Astrocyte (in vitro differentiated cells and primary cell): ENCODE measurements at regions not wholly inside any gene's neighbourhood (a gene's known extent, or its start where the extent isn't known, plus 50 kb on each side); places are given as distances from the start of the nearest gene placed in this dataset.

Experiments
- DNase-seq: peaks from one replicate; pipeline ENCODE4 v3.0.0-alpha.2; 2010; ENCODE audit warnings: low read depth
- FAIRE-seq: peaks from 2 replicates; lab custom pipeline; 2011; peaks lifted over from hg19 to GRCh38; lab: Jason Lieb, UNC
- H2AFZ ChIP-seq: 2 replicates; pipeline ENCODE4 v1.6.0; 2012; ENCODE audit warnings: low read depth, low read length, inconsistent platforms
- H3K27ac ChIP-seq: 2 replicates; pipeline ENCODE4 v1.5.1; 2011; ENCODE audit warnings: low read depth, low read length, inconsistent platforms
- H3K27me3 ChIP-seq: 2 replicates; pipeline ENCODE4 v1.6.0; 2011; ENCODE audit warnings: low read length, inconsistent platforms; ENCODE audit not compliant: insufficient read depth
- H3K36me3 ChIP-seq: 2 replicates; pipeline ENCODE4 v1.5.1; 2011; ENCODE audit warnings: low read length, inconsistent platforms; ENCODE audit not compliant: insufficient read depth
- H3K4me1 ChIP-seq: 2 replicates; pipeline ENCODE4 v1.5.1; 2011; ENCODE audit warnings: low read length, inconsistent platforms; ENCODE audit not compliant: insufficient read depth
- H3K4me2 ChIP-seq: 2 replicates; pipeline ENCODE4 v1.6.0; 2012; ENCODE audit warnings: low read length, inconsistent platforms
- H3K4me3 ChIP-seq: 2 replicates; pipeline ENCODE4 v1.5.1; 2011; ENCODE audit warnings: low read depth, mild to moderate bottlenecking, low read length, inconsistent platforms; ENCODE audit not compliant: insufficient read depth
- H3K79me2 ChIP-seq: 2 replicates; pipeline ENCODE4 v1.6.0; 2012; ENCODE audit warnings: mild to moderate bottlenecking, low read length, inconsistent platforms; ENCODE audit not compliant: insufficient read depth
- H3K9ac ChIP-seq: 2 replicates; pipeline ENCODE4 v1.6.0; 2012; ENCODE audit warnings: mild to moderate bottlenecking, low read length, inconsistent platforms
- H3K9me3 ChIP-seq: 2 replicates; pipeline ENCODE4 v1.5.1; 2012; ENCODE audit warnings: low read depth, mild to moderate bottlenecking, low read length, inconsistent platforms; ENCODE audit not compliant: insufficient read depth
- H4K20me1 ChIP-seq: 2 replicates; pipeline ENCODE4 v1.6.0; 2012; ENCODE audit warnings: low read length, inconsistent platforms; ENCODE audit not compliant: insufficient read depth
- H3K27ac Mint-ChIP-seq: one replicate; pipeline ENCODE4 v1.8.0; 2021; ENCODE audit warnings: mild to moderate bottlenecking, mixed read lengths; ENCODE audit not compliant: unreplicated experiment
- H3K27me3 Mint-ChIP-seq: one replicate; pipeline ENCODE4 v1.8.0; 2021; ENCODE audit warnings: low read depth, mixed read lengths; ENCODE audit not compliant: unreplicated experiment
- H3K36me3 Mint-ChIP-seq: one replicate; pipeline ENCODE4 v1.8.0; 2021; ENCODE audit warnings: low read depth, mixed read lengths; ENCODE audit not compliant: unreplicated experiment
- H3K4me1 Mint-ChIP-seq: one replicate; pipeline ENCODE4 v1.8.0; 2021; ENCODE audit warnings: low read depth, mixed read lengths; ENCODE audit not compliant: unreplicated experiment
- H3K4me3 Mint-ChIP-seq: one replicate; pipeline ENCODE4 v1.8.0; 2021; ENCODE audit warnings: mild to moderate bottlenecking, moderate library complexity, mixed read lengths; ENCODE audit not compliant: unreplicated experiment
- H3K9me3 Mint-ChIP-seq: one replicate; pipeline ENCODE4 v1.8.0; 2021; ENCODE audit warnings: mild to moderate bottlenecking, mixed read lengths; ENCODE audit not compliant: unreplicated experiment
- EZH2 ChIP-seq: IDR thresholded peaks from 2 replicates; pipeline ENCODE4 v1.6.1; 2012; ENCODE audit warnings: mild to moderate bottlenecking, low read length, inconsistent platforms; ENCODE audit not compliant: insufficient read depth
- TF ChIP-seq, protein P1 (sequence below): IDR thresholded peaks from 2 replicates; pipeline ENCODE4 v1.5.1; 2011; ENCODE audit warnings: low read depth, mild to moderate bottlenecking, inconsistent platforms, low read length, moderate library complexity; ENCODE audit not compliant: insufficient read depth

DNA sequence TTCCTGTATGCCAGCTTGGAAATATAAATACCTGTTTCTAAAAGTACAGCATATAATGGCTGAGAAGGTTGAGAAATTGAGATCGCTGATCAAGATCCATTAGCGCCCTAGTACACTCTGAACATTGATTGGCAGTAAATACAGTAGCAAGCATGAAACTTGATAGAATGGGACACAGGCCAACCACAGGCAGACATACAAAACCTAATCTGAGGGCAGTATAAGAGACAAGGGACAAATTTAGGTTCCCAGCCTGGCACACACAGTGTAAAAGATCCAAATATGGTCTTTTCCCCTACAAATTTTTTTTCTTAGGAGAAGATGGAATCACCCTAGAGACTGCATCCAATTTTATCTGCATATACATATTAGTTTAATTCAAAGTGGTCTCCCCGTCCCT is 126.5 kb upstream of the ARHGAP42 start:
- no peaks in the 10 kb centered on the region for H3K9me3 ChIP-seq
- DNase-seq = no peak
- no peak overlapping the region for H3K4me3 ChIP-seq
- Mint-ChIP-seq H3K9me3 (peaks cover 3% of the 10 kb centered on the region), H3K27me3 (no peaks in the 10 kb centered on the region), H3K27ac (no peak overlapping the region), H3K36me3 (no peaks in the 10 kb centered on the region), H3K4me1 (peaks cover 42% of the 10 kb centered on the region), H3K4me3 (no peak overlapping the region)
- no peaks in the 10 kb centered on the region for H3K36me3 ChIP-seq
- H3K4me2 ChIP-seq = no peak overlapping the region
- H3K27ac ChIP-seq = no peak overlapping the region
- no peak for FAIRE-seq
- no peaks in the 10 kb centered on the region for H3K79me2 ChIP-seq
- no peaks in the 10 kb centered on the region for H3K27me3 ChIP-seq
- TF ChIP-seq, protein P1, sequence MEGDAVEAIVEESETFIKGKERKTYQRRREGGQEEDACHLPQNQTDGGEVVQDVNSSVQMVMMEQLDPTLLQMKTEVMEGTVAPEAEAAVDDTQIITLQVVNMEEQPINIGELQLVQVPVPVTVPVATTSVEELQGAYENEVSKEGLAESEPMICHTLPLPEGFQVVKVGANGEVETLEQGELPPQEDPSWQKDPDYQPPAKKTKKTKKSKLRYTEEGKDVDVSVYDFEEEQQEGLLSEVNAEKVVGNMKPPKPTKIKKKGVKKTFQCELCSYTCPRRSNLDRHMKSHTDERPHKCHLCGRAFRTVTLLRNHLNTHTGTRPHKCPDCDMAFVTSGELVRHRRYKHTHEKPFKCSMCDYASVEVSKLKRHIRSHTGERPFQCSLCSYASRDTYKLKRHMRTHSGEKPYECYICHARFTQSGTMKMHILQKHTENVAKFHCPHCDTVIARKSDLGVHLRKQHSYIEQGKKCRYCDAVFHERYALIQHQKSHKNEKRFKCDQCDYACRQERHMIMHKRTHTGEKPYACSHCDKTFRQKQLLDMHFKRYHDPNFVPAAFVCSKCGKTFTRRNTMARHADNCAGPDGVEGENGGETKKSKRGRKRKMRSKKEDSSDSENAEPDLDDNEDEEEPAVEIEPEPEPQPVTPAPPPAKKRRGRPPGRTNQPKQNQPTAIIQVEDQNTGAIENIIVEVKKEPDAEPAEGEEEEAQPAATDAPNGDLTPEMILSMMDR = no peak
- no peak for TF ChIP-seq EZH2
- no peak overlapping the region for H2AFZ ChIP-seq
- H4K20me1 ChIP-seq = no peaks in the 10 kb centered on the region
- H3K4me1 ChIP-seq = peaks cover 28% of the 10 kb centered on the region
- no peak overlapping the region for H3K9ac ChIP-seq

DNA sequence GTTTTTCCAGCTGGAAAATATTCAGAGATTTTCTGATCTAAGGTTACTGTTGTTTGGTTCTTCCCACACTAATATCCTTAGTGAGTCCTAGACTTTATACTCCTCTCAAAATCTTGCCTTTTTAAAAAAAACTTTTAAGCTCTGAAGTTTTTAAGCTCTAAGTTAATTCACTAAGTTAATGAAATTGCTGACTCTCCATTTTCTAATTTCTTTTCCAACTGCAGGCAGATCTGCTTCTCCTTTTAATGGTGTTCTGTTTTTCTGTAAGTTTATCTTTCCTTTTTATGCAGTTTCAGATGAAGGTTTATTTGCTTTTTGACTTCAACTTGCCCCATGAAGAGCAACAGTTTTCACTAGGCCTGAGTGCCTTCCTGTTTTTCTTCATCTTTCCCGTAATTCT is 125.8 kb upstream of the ARHGAP42 start:
- Histone ChIP-seq H3K4me1 (peaks cover 28% of the 10 kb centered on the region), H3K4me2 (peak overlapping the region; percentile 75), H3K27ac (no peak overlapping the region), H3K27me3 (no peaks in the 10 kb centered on the region), H3K36me3 (no peaks in the 10 kb centered on the region), H3K79me2 (no peaks in the 10 kb centered on the region), H3K9ac (no peak overlapping the region), H3K9me3 (no peaks in the 10 kb centered on the region), H3K4me3 (no peak overlapping the region), H2AFZ (no peak overlapping the region), H4K20me1 (no peaks in the 10 kb centered on the region)
- DNase-seq (no peak), FAIRE-seq (no peak)
- H3K27ac Mint-ChIP-seq = peak overlapping the region; percentile 55
- no peaks in the 10 kb centered on the region for H3K36me3 Mint-ChIP-seq
- no peak for TF ChIP-seq EZH2
- TF ChIP-seq, protein P1 = no peak
- H3K9me3 Mint-ChIP-seq = peaks cover 3% of the 10 kb centered on the region
- H3K27me3 Mint-ChIP-seq = no peaks in the 10 kb centered on the region
- no peak overlapping the region for H3K4me3 Mint-ChIP-seq
- H3K4me1 Mint-ChIP-seq = peaks cover 42% of the 10 kb centered on the region

DNA sequence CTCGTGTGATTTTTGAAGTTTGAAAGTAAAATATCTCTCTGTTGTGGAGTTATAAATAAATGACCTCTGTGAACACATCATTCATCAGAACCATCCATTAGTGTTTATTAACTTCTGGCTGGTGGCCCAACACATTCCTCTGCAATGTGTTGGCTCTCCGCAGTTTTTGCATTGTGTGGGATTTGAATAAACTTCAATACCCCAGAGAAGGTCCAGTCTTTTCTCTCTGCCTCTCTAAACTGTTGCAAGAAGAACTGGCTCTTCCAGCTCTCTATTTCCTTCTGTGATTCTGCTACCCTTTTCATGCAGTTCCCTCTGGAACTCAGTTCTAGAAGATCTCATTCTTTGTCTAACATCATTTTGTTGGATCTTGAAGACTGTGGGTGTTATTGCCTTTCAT is 125.0 kb upstream of the ARHGAP42 start:
- Histone ChIP-seq H3K79me2 (no peaks in the 10 kb centered on the region), H3K4me1 (peaks cover 28% of the 10 kb centered on the region), H3K4me3 (no peak overlapping the region), H3K9ac (peak overlapping the region; percentile 42), H3K9me3 (no peaks in the 10 kb centered on the region), H2AFZ (no peak overlapping the region), H3K27ac (peak overlapping the region; percentile 52), H3K4me2 (peak overlapping the region; percentile 75), H4K20me1 (no peaks in the 10 kb centered on the region), H3K27me3 (no peaks in the 10 kb centered on the region), H3K36me3 (no peaks in the 10 kb centered on the region)
- H3K27ac Mint-ChIP-seq = peak overlapping the region; percentile 92
- H3K9me3 Mint-ChIP-seq = peaks cover 3% of the 10 kb centered on the region
- H3K4me1 Mint-ChIP-seq = peaks cover 42% of the 10 kb centered on the region
- H3K36me3 Mint-ChIP-seq = no peaks in the 10 kb centered on the region
- no peak for TF ChIP-seq EZH2
- TF ChIP-seq, protein P1 = no peak
- DNase-seq = peak; percentile 86
- H3K4me3 Mint-ChIP-seq = no peak overlapping the region
- H3K27me3 Mint-ChIP-seq = no peaks in the 10 kb centered on the region
- FAIRE-seq = peak; percentile 49
